Umbilical cord (tissue), 1 donor: ENCODE measurements at regions not wholly inside any gene's neighbourhood (a gene's known extent, or its start where the extent isn't known, plus 50 kb on each side); places are given as distances from the start of the nearest gene placed in this dataset.

ENCODE experiments used
- DNase-seq: peaks from one replicate; pipeline ENCODE4 v3.0.0-alpha.2; 2015; ENCODE audit warnings: low spot score

DNA sequence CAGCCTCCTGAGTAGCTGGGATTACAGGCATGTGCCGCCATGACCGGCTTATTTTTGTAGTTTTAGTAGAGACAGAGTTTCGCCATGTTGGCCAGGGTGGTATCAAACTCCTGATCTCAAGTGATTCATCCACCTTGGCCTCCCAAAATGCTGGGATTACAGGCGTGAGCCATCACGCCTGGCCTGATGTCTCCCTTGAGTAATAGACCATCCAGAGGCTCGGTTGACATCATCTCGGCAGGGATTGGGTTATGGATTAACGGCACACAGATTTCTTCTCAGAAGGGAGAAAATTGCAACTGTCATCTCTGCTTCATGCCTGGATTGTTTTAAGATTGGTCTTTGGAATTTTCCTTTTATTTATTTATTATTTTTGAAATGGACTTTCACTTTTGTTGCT lies 239.2 kb upstream of the LARGE1 start:
- DNase-seq, result no peak

DNA sequence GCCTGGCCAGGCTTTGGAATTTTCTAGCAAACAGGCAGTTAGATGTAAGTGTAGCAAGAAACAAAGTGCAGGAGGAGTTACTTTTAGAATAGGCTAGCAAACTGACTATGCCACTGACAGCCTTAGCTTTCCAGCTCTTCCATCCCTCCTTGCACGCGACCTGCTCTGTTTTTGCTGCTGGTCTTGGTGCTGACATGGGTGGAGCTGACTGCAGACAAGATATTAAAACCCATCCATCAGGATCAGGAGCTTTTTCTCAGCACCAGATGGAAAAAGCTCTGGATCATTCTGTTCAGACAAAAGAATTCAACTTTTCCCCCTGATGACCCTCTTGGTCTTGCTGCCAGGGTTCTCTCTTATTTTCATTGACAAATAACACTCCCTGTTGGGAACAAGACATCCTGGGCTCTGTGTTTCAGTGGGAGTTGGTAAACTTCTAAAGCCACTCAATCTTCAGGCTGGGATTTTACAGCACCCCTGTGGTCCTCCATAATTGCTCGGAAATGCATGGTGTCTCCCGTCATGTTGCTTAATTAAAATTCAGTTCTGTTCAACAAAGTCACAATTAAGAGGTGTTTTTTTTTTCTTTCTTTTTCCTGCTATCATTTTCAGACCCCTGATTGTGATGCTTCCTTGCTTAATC lies 240.0 kb upstream of the LARGE1 start:
- DNase-seq, result peak; percentile 58

DNA sequence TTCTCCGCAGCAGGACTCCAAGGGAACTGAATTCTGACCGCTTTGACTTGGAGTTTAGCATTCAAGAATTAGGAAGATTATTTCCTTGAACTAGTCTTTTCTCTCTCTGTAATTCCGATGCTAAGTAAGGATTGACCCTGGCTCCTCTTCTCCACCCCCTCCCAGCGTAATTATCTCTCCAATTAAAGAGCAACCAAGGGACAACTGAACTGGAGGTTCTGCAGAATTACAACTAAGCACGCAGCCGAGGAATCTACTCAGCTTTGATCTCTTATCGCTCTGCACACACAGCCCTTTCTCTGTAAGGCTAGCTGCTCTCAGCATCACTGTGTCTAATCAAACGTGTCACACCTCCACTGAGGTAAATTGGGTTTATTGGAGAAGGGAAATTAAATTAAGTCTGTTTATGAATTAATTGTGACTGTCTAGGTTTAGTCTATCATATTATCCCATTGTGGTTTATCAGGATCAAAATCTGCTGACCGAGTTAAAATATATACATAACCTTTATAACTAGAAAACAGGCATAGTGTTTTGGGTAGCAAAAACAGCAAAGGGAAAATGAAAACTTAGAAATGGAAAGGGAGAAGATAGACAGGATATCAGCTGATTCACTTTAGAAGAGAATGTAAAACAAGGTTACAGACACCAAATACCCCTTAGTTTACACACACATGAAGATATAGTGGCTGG lies 241.3 kb upstream of the LARGE1 start:
- DNase-seq, result no peak

DNA sequence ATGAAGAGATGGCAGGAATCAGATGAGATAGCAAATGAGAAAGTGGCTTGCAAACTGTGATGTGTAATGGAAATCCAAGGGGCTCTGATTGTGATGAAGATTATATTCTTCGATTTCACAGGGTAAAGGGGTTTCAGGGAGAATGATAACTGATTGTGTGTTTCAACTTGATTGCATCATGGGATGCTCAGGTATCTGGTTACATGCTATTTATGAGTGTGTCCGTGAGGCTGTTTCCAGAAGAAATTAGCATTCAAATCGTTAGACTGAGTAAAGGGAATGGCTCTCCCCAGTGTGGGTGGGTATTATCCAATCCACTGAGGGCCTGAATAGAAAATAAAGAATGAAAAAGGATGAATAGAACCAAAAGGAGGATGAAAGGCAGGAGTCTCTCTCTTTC lies 278.7 kb upstream of the LARGE1 start:
- DNase-seq, result no peak

DNA sequence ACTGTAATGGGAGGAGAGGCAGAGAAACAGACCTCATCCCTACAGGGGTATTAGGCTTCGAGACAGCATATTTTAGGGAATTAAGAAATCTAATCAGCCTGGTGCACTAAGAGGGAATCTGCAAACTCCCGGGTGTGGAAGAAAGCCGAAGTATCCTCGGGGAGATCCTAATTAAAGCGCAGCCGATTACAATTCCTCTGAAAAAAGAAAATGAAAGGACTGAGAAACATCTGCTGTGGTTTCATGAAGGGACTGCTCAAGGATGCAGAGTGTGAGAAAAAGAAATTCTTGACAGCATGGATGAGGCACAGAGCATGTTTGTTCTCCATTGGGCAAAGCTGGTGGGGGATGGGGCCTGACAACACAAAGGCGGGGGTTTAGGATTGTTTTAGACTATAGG lies 290.0 kb upstream of the LARGE1 start:
- no peak for DNase-seq

DNA sequence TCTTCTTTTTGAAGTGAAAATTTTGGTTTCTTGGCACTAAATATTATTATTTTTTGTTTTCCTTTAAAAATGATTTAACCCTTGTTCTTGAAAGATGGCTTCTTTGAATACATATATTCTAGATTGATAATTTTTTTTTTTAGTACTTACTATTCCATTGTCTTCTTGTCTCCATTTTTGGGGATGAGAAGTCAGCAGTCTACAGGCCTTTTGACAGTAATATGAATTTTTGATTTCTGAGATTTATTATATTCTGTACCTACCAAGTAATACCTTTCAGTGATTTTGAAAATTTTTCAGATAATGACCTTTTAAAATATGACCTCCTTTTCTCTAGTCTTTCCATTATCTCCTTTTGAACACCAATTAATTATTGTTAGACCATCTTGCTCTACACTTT lies 294.1 kb upstream of the LARGE1 start:
- DNase-seq, result no peak

DNA sequence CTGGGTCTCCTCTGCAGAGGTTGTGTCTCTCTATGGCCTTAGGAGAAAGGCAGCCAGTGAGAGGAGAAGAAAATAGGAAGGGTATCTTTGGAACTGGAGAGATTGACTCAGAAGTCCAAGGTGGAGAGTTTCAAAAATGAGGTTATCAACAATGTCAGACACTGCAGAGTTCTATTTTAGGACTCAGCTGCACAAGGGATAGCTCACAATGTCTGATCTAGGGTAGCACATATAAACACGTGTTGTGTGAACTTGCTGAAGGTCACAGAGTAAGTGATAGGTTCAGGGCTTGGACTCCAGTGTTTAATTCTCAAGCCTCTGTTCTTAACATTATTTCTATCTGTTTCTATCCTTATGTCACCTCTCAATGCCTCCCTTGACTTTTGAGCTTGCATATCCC lies 305.0 kb upstream of the LARGE1 start:
- no peak for DNase-seq

DNA sequence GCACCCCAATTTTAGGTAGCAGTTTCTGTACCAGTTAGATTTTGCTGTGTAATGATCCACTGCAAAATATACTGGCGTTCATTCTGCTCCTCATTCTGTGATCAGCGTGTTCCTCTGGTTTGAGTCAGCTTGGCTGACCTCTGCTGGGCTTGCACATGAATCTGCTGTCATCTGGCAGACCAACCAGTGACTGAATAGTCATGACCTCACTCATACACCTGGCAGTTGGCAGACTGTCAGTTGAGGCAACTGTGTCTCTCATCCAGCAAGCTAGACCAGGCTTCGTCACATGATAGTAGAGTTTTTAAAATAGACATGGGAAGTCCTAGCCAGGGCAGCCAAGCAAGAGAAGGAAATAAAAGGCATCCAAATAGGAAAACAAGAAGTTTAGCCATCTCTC lies 316.3 kb upstream of the LARGE1 start:
- no peak for DNase-seq

DNA sequence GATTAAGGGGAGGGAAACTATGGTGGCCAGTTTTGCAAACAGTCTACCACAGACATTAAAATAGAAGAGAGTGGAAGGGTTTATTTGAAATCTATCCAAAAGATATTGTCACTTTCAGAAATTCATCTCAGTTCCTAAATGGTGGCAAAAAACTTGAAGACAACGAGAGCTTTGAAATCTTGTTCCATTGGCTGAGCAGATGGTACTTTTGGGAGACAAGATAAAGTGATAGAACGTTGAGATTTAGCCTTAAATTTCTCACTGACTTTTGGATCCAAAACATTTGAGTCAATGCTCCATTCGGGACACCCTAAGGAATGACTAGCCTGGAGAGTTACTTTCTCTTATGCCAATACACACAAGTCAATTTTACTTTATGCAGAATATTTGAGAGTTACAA lies 319.1 kb upstream of the LARGE1 start:
- no peak for DNase-seq

DNA sequence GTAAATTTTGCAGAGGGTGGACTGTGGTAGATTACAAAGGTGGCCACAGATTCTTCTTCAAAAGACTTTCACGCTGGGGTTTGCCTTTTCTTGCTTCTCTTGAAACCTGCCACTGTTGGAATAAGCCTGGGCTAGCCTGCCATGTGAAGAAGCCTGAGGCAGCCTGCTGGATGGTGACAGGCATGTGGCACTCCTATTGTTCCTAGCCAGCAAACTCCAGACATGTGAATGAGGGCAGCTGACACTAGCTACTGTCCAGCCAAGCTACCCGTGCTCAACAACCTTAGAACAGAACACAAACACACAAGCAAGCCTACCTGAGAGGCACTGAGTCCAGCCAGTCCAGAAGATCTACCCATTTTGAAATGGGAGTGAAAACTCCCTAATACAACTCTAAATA lies 322.7 kb upstream of the LARGE1 start:
- no peak for DNase-seq

DNA sequence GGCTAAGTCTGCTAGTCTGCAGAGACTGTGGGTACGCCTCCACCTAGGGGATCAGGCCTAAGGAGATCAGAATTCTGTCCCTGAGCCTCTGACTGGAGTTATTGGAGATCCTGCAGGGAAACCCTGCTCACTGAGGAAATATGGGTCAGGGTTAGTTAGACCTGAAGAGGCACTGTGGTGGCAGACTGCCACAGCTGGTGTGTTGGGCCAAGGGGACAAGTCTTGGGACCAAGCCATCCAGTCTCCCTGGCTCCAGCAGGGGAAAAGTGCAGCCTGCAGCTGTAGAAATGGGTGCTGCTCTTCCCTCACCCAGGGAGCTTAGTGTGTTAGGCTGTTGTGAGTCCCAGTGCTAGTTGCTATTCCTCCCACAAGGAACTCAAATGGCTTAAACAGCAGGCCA lies 334.8 kb upstream of the LARGE1 start:
- no peak for DNase-seq

DNA sequence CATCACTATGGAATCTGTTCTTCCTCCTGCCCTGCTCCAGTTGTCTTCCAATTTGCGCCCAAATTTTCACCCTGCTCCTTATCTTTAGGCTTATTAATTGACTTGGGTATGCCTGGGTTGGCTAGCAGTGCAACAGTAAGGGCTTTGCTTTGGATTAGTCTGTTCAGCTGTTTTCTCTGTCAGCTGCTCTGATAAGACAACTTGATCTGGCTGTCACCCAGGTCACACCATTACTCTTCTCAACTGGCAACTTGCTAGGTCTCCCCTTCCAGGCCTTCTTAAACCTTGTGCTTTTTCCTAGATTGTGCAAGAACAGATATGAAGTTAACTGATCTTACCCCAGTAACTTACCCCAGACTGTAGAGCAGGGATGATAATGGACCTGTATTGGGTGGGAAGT lies 357.8 kb upstream of the LARGE1 start:
- peak; percentile 16 for DNase-seq

DNA sequence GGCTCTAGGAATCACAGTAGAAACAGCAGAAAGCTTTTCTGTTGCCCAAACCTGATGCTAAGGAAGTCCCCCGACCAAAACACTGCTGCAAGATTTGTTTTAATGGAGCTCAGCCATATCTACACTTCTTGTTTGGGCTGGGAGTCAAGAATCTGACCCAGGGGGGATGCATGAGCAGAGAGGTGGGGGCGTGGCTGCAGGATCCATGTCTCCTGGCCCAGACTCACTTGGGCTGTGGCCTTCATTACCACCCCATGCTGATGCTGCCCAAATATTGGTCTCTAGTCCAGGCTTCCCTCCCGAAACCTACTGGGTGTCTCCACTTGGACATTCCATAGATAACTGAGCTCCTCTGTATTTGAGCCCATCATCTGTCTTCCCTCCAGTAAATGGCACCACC lies 361.5 kb upstream of the LARGE1 start:
- no peak for DNase-seq

DNA sequence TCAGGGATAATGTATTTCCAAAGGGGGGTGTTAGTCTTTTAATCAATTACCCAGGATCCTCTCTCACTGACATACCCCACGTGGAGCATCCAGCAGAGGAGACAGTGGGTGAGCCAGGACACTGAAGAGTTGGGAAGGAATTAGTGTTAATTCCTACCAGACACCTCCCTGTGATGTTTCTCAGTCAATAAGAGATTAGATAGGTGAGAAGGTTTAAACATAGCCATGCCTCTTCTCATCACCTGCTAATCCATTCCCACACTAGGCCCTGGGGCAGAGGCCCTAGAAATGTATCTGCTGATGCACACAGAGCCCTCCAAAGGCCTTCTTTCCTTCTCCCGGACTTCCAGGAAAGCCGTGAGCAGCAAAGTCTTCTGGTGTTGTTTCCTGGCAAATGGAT lies 363.6 kb upstream of the LARGE1 start:
- DNase-seq, result no peak

DNA sequence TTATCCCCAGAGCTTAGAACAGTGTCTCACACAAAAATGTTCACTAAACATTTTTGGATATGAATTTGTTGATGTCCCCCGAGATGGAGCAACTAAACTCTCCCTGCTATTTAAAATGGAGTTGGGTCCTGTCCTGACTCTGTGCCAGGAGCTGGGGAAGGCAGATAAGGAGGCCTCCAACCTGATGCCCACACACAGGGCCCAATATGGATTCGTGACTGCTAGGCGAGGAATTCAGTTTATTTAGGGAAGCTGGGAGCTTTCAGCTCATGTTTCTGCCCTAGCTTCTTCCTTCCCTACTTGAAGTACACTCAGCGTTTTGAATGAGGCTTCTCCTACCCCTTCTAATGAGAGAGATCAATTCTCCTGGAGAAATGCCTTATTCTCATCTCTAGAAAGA lies 373.0 kb upstream of the LARGE1 start:
- no peak for DNase-seq

DNA sequence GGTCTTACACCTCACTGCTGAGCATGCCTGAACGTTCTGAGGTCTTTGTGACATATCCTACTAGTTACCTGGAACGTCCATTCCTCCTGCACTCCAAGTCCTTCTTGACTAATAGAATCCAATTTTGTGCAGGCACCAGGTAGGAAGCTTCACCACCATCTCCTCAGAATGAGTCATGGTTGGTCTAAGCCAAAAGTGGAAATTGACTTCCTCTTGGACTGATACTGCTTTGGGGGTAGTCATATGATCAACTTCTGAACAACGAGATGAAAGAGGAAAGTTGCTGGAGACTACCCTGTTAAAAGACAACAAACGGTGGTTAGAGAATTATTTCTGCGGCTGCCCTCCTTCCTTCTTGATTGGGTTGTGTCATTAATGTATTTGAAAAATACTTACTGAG lies 374.2 kb upstream of the LARGE1 start:
- DNase-seq, result no peak

DNA sequence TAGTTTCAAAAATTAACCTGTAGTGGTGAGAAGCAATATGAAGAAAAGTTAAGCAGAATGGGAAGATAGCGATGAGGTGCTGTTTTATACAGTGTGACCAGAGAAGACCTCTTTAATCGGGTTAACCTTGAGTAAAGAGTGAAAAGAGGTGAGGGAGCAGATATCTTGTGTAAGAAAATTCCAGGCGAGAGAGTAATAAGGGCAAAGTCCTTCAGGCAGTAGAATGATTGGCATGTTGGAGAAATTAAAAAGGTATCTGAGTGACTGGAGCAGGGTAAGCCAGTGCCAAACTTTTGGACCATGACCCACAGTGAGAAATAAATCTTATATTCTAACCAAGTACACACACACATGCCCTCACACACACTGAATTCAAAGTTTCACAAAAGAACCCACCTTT lies 374.7 kb upstream of the LARGE1 start:
- DNase-seq, result no peak

DNA sequence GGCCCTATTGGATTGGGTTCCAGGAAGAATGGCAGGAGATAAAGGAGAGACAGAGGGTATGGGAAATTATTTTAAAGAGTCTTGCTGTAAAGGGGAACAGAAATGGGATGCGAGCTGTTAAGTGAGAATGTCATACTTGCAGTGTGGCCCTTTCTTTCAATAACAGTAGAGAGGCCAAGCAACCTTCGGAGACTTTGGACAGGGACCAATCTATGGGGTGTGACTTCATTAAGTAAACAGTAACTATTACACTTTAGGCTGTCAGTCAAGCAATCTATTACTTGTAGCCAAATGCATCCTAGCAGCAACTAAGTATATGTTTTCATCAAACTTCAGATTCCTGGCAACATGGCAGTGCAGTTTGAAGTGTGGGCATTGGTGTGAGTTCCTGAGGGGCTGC lies 376.2 kb upstream of the LARGE1 start:
- DNase-seq, result no peak

DNA sequence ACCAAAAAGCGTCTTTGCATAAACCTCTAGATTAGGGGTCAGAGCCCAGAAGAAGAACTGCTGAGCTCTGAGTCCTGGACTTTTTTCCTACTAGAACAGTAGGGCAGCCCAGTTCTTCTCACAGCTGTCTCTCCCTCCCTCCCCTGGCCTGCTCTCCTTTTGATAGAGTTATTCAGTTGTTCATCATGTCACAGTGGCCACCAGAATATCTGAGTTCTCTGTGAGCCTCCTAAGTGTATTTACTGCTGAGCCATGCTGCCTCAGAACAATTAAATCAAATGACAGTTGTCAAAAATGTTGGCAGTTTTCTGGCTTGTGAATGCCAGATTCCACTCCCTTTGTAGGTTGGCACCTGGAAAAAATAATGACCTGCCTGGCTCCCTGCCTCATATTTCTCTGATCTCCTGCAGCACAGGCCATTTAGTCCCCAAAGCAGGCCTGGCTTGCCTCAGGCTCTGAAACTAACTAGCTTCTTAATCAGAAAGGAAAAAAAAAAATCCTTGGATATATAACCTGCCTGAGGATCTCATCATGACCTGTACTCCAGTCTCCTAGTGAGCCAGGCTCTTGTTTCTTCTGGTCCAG lies 377.4 kb upstream of the LARGE1 start:
- DNase-seq, result no peak

DNA sequence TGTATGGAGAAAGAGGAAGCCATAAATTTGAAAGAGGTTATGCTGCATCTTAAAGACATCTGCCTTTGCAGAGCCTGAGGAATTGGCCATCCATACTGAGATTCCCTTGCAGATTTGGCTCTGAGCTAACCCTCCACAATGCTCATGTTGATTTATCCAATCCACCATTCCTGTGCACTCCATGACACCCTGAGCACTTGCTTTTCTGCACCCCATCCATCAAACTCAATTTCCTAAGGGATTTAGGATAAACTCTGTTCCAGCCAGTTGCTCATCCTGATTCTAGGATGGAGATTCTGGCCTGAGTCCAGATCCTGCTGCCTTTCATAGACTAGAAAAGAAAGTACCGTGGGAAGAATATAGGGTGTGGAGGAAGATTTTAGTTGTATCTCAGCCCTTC lies 379.2 kb upstream of the LARGE1 start:
- DNase-seq, result peak; percentile 62

DNA sequence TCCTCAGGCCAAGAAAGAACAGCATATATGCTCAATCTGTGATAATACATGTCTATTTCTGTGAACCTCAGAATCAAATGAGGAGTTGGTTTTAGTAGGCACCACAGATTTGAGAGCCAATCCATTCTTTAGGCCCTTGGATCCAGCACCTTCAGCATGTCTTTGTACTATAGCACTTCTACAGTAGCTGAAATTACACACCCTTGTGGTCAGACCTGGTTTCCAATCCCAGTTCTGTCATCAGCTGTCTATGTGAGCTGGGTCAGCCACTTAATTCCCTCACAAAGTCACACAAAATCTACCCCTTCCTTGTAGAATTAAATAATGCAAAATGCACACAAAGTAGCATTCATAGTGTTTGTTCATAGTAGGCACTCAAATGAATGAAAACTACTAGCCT lies 381.3 kb upstream of the LARGE1 start:
- no peak for DNase-seq

DNA sequence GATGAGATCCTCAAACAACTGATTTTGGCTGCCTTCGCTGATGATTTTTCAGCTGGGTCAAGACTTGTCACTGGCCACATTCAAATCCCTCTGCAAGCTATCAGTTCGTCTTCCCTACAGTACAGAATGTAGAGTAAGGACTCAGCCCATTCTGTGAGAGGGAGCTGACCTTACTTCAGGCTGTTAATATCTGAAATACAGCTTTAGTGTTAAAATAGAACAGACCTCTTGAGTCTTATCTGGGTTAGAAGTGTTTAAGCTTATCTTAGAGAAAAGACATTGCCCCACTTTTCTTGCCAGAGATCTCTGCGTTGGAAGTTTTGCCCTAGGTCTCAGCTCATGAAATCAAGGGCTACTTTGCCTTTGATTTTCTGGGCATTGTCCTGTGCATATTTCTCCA lies 383.4 kb upstream of the LARGE1 start:
- DNase-seq, result peak; percentile 89

DNA sequence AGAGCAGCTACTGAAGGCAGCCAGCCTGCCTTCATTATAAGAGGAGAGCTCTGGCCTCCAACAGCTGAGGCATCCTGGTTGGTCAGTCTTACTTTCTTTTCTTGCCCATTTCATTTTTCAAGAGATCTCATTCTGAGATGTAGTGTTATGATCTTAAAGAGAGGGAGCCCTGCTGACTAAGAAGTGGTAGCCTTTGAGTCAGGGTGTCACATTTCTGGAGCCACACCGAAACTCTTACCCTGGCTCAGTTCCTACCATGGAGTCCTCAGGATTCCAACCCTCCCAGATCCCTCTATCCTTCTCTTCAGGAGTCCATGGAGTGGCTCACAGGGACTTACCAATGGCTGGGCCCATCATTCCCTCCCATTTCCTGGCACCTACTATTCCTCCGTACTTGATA lies 386.1 kb upstream of the LARGE1 start:
- no peak for DNase-seq

DNA sequence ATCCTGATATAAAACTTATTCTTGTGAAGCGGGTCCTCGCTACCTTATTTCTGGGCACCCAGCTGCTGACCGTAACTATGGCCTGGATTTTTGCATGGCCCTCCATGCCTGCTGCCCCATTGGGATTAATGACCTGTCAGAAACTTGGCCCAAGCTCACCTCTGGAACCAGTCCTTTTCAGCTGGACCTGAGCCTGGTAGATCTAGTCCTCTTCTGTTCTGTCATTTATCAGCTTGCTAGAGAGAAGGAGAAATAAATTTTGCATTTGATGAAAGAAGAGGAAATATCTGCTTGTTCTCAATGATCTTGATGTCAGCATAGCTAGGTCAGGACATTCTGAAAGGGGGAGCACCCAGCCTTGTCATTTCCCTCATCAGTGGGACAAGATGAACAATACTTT lies 387.8 kb upstream of the LARGE1 start:
- peak; percentile 12 for DNase-seq
